Uterus (tissue), 3 donors: ENCODE measurements at regions not wholly inside any gene's neighbourhood (a gene's known extent, or its start where the extent isn't known, plus 50 kb on each side); places are given as distances from the start of the nearest gene placed in this dataset.

ENCODE experiments used
- DNase-seq, 2 donors: peaks; one replicate each; pipeline ENCODE4 v3.0.0-alpha.2; 2019 to 2020
- H3K27ac ChIP-seq, 2 donors: fragments of 200-600 bp; sonication (generic); 1 replicate in 1 of 2; 2 replicates in 1 of 2; pipeline ENCODE4 v1.5.1; 2016 to 2018
- H3K27me3 ChIP-seq, 2 donors: fragments of 200-600 bp; sonication (generic); one replicate each; pipeline ENCODE4 v1.5.1; 2018 to 2019; ENCODE audit warnings: control low read depth in 1 of 2
- H3K36me3 ChIP-seq, 2 donors: fragments of 200-600 bp; sonication (generic); one replicate each; pipeline ENCODE4 v1.5.1; 2019; ENCODE audit warnings: control low read depth in 1 of 2
- H3K4me1 ChIP-seq, 2 donors: fragments of 200-600 bp; sonication (generic); one replicate each; pipeline ENCODE4 v1.5.1; 2018 to 2019; ENCODE audit warnings: control low read depth in 1 of 2
- H3K4me3 ChIP-seq, 2 donors: fragments of 200-600 bp; sonication (generic); 1 replicate in 1 of 2; 2 replicates in 1 of 2; pipeline ENCODE4 v1.5.1; 2018 to 2019; ENCODE audit warnings: mild to moderate bottlenecking in 1 of 2
- H3K9me3 ChIP-seq, 2 donors: fragments of 200-600 bp; sonication (generic); one replicate each; pipeline ENCODE4 v1.5.1; 2019; ENCODE audit warnings: control low read depth in 1 of 2
- CTCF ChIP-seq, 4 experiments: fragments of 200-600 bp in 2 of 4; fragments of 450-650 bp in 2 of 4; sonication (generic) in 2 of 4; IDR thresholded peaks; one replicate each; pipeline ENCODE4 v1.5.1; 2016 to 2019; ENCODE audit warnings: antibody characterized with exemption in 4 of 4, mild to moderate bottlenecking in 2 of 4, moderate library complexity in 1 of 4
- POLR2A ChIP-seq, 2 donors: fragments of 450-650 bp; IDR thresholded peaks; one replicate each; pipeline ENCODE4 v1.6.1; 2016; ENCODE audit warnings: antibody characterized with exemption in 2 of 2, mild to moderate bottlenecking in 1 of 2, moderate library complexity in 1 of 2
- intact Hi-C: fragments of 100-400 bp; cut with DNase I; formaldehyde crosslinking; loops from one replicate; pipeline ENCODE4 v1.15.1; 2023; ENCODE audit warnings: low total_unique reads
- donor health status: DM: yes; HTN: yes; CAD: no.

GRCh38 chr2:236666646-236667204 lies 97.1 kb downstream of the ACKR3 start:
- H3K27me3 ChIP-seq = no peaks in the 10 kb centered on the region
- H3K4me1 ChIP-seq = peaks cover 0 to 4% of the 10 kb centered on the region in 2 donors
- intact Hi-C loops = no loop called here
- no peak for TF ChIP-seq POLR2A (IDR thresholded peaks at IDR 0.05)
- TF ChIP-seq CTCF (IDR thresholded peaks at IDR 0.05) = no peak
- H3K9me3 ChIP-seq = no peaks in the 10 kb centered on the region
- no peaks in the 10 kb centered on the region for H3K36me3 ChIP-seq
- H3K27ac ChIP-seq = no peak overlapping the region
- no peak for DNase-seq
- H3K4me3 ChIP-seq = no peak overlapping the region

- no peaks in the 10 kb centered on the region for H3K9me3 ChIP-seq
- H3K27ac ChIP-seq = no peak overlapping the region
- no peak overlapping the region for H3K4me3 ChIP-seq
- H3K36me3 ChIP-seq = no peaks in the 10 kb centered on the region
- intact Hi-C loops = no loop called here
- peaks cover 0 to 4% of the 10 kb centered on the region in 2 donors for H3K4me1 ChIP-seq
- no peaks in the 10 kb centered on the region for H3K27me3 ChIP-seq
- no peak for DNase-seq
- TF ChIP-seq CTCF (IDR thresholded peaks at IDR 0.05) (no peak), POLR2A (IDR thresholded peaks at IDR 0.05) (no peak)
Measured at GRCh38 chr2:236667526-236667925, 97.9 kb downstream of the ACKR3 start.

GRCh38 chr2:236668531-236668969 lies 98.9 kb downstream of the ACKR3 start:
- DNase-seq = no peak
- H3K9me3 ChIP-seq = no peaks in the 10 kb centered on the region
- no peak overlapping the region for H3K27ac ChIP-seq
- no peaks in the 10 kb centered on the region for H3K4me1 ChIP-seq
- no peak overlapping the region for H3K4me3 ChIP-seq
- intact Hi-C loops = no loop called here
- H3K36me3 ChIP-seq = no peaks in the 10 kb centered on the region
- H3K27me3 ChIP-seq = no peaks in the 10 kb centered on the region
- TF ChIP-seq POLR2A (IDR thresholded peaks at IDR 0.05) = no peak
- TF ChIP-seq CTCF (IDR thresholded peaks at IDR 0.05) = no peak

- Histone ChIP-seq H3K9me3 (no peaks in the 10 kb centered on the region), H3K27me3 (no peaks in the 10 kb centered on the region), H3K4me3 (no peak overlapping the region), H3K27ac (no peak overlapping the region), H3K4me1 (no peaks in the 10 kb centered on the region), H3K36me3 (no peaks in the 10 kb centered on the region)
- TF ChIP-seq CTCF (IDR thresholded peaks at IDR 0.05) (no peak), POLR2A (IDR thresholded peaks at IDR 0.05) (no peak)
- no peak for DNase-seq
- intact Hi-C loops = no loop called here
Measured at GRCh38 chr2:236670235-236670620, 100.6 kb downstream of the ACKR3 start.

- Histone ChIP-seq H3K36me3 (no peaks in the 10 kb centered on the region), H3K4me3 (no peak overlapping the region), H3K4me1 (no peaks in the 10 kb centered on the region), H3K27me3 (no peaks in the 10 kb centered on the region), H3K9me3 (no peaks in the 10 kb centered on the region), H3K27ac (no peak overlapping the region)
- DNase-seq = no peak
- intact Hi-C loops = no loop called here
- no peak for TF ChIP-seq CTCF (IDR thresholded peaks at IDR 0.05)
- TF ChIP-seq POLR2A (IDR thresholded peaks at IDR 0.05) = no peak
Measured at GRCh38 chr2:236671896-236672562, 102.4 kb downstream of the ACKR3 start.
